Dedifferentiated amniotic fluid mesenchymal stem cell (primary cell): ENCODE measurements at regions not wholly inside any gene's neighbourhood (a gene's known extent, or its start where the extent isn't known, plus 50 kb on each side); places are given as distances from the start of the nearest gene placed in this dataset.

Experiments used
- DNase-seq: peaks from one replicate; pipeline ENCODE4 v3.0.0-alpha.2; 2016; ENCODE audit errors: extremely low spot score

GRCh38 chr17:77684803-77685798 lies 273.4 kb upstream of the TNRC6C start:
- DNase-seq: no peak

DNA sequence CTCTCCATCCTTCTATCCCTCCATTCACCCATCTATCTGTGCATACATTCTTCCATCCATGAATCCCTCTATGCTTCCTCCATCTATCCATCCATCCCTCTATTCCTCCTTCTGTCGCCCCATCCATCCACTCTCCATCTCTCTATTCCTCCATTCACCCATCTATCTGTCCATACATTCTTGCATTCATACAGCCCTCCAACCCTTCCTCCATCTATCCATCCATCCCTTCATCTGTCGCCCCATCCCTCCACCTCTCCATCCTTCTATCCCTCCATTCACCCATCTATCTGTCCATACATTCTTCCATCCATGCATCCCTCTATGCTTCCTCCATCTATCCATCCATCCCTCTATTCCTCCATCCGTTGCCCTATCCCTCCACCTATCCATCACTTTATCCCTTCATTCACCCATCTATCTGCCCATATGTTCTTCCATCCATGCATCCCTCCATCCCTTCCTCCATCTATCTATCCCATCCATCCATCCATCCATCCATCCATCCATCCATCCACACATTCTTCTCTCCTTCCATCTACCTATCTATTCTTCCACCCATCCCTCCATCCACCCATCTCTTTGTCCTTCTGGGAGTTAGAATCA lies 272.5 kb upstream of the TNRC6C start:
- no peak for DNase-seq

- no peak for DNase-seq
These were observed 271.6 kb upstream of the TNRC6C start for GRCh38 chr17:77686903-77687302.

DNA sequence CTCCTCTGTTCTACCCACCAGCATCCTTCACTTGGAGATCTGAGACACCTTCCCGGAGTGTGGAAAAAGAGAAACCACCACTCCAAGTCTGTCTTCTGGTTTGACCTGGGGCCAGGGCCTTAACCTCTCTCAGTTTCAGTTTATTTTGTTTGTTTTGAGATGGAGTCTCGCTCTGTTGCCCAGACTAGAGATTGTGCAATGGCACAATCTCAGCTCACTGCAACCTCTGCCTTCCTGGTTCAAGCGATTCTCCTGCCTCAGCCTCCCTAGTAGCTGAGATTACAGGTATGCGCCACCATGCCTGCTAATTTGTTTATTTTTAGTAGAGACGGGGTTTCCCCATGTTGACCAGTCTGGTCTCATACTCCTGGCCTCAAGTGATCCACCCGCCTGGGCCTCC lies 271.1 kb upstream of the TNRC6C start:
- DNase-seq: no peak

DNA sequence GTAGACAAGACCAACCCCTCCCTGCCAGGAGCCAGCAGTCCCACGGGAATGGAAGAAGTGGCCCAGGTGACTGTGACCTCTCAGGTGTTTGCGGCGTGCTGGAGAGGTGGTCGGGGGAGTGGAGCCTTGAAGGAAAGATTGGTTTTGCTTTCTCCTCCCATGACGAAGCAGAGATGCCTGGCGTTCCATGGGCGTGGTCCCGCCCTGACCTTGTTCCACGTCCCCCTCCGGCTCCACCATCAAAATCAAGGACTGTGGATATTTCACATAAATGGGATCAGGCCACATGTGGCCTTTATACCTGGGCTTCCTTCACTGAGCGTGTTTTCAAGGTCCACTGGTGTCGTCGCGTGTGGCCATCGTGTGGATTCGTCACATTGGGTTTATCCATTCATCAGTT lies 270.6 kb upstream of the TNRC6C start:
- no peak for DNase-seq

DNA sequence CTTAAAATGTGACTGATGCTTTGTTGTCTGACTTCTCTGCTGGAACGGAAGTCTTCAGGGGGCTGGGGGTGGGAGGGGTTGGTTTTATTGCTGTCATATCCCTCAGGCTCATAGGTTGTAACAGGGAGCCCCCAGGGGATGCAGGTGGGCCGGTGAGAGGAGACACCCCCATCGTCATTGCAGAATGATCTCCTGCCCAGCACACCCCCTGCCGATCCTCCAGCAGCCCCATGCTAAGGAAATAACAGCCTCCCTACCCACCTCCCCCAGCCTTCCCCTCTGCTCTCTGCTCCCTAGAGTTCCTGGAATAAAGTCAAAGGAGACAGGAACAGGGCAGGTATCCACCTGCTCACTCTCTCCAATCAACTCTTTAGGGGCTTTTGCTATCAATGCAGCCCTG lies 270.1 kb upstream of the TNRC6C start:
- DNase-seq: no peak

- no peak for DNase-seq
These were observed 268.0 kb upstream of the TNRC6C start for GRCh38 chr17:77690271-77691161.

GRCh38 chr17:77691216-77692085 lies 267.1 kb upstream of the TNRC6C start:
- no peak for DNase-seq

GRCh38 chr17:77692571-77693161 lies 265.8 kb upstream of the TNRC6C start:
- no peak for DNase-seq

DNA sequence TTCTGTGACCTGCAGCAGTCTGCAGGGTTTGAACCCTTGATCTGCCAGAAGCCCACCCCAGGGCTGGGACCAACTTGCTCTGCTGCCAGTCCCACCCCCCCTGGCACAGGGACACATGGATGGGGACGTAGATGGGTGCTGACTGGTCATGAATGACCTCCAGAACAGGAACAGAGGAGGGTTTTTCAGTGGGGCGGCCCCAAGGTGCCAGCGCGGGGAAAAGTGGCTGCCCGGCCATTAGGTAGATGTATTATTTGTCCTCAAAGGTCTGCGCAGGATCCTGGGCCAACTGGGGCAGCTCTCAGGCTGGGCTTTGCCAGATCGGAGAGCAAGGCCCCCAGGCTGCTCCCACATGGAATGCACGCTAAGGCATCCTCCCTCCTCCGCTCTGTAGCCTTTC lies 265.2 kb upstream of the TNRC6C start:
- no peak for DNase-seq

DNA sequence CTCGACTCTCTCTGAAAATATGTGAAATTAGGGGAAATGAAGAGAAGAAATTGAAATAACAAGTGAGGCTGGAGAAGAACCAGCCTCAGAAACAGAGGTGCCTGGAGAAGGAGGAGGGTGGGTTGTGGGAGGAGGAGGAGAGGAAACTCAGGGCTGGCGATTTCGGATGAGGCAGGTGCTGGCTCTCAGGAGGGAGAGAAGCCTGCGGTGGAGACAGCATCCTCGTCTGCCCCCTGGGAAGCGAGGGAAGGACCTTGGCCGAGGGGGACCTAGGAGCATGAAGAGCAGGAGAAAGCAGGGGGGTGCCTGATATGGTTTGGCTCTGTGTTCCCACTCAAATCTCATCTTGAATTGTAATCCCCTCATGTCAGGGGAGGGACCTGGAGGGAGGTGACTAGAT lies 264.7 kb upstream of the TNRC6C start:
- no peak for DNase-seq

DNA sequence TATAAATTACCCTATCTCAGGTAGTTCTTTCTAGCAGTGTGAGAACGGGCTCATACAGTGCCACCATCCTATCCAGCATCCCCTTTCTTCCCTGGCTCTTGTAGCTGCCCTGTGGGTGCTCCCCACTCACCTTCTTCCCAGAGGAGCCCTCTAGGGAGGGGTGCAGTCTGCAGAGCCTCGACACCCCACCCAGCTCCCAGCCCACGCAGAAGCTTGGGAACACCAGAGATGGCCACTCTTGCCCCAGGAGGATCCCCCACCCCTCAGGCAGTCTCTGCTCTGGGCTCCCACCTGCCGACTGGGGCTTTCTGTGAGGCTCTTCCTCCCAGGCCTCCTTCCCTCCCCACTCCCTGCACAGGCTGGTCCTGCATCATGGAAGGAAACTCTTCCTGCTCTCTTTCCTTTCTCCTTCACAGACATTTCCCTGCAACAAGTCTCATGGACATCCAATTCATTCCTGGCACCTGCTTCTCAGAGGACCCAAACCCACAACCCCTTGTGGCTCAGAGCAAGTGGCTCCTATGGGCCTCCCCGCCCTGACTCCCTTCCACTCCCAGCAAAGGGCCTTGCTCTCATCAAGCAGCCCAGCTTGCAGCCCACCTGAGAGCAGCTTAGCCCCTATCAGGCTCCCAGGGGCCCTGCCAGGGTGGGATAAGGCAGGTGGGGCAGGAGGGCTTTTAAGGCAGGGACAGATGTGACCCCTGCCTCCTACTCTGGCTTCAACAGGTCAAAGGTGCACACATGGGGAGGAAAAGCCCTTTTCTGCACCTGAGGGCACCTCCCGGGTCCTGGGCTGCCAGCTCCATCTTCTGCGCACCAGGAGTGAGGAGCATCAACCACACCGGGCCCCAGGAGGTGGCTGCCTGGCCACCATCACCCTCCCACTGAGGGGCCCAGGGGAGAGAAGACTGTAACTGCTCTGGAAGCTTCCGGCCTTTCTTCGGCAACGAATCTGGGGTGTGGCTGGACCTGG lies 263.8 kb upstream of the TNRC6C start:
- no peak for DNase-seq

GRCh38 chr17:77695386-77695785 lies 263.1 kb upstream of the TNRC6C start:
- DNase-seq: no peak

DNA sequence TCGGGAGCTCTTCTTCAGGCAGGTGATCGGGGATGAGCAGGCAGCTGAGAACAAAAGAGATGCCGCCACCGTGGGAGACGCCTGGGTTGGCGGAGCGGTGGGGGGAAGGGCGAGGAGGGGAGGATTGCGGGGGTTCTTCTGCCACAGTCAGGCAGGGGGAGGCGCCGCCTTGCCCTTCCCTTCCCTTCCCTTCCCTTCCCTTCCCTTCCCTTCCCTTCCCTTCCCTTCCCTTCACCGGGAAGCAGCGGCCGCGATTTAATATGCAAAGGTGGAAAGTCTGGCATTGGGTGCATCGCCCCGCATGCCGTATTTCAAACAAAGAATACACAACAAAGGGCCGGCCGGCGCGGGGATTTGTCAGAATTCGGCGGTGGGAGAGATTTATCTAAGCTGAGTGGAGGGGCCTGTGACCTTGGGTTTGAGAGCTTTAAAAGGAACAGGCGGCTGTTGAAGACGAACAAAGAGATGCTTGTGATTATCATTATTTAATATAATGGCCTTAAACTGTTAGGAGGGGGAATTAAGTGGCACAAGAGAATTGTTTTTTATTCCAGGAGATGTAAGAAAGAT lies 262.3 kb upstream of the TNRC6C start:
- no peak for DNase-seq

DNA sequence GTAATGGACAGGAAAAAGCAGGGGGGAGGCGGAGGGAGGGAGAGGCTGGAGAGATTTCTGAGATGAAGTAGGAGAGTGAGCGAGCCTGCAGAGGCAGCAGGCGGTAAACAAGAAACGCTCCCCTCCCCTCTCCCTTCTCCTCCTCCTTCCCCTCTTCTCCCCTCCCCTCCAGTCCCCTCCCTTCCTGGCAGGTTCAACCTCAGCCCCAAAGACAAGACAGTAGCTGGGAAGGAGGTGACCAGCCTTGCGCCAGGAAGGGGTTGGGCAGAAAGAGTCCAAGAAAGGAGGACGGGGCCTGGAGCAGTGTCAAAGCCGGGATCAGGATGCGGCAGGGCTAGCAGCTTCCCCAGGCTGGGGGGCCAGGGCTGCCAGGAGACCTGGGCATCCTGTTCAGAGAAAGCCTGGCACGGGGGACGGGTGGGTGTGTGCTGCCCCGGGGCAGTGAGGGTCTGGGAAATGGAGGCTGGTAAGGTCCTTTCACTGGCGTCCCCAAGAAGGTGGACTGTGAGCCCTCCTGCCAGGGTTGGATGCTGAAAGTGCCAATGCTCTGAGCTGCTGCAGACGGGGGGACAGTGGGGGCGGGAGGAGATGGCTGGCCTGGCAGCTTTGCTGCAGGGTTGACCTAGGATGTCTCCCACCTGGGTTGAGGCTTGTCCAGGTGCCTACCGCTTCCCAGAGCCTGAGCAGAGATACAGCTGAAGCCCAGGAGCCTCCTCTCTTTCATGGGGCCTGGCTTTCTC lies 261.6 kb upstream of the TNRC6C start:
- no peak for DNase-seq

DNA sequence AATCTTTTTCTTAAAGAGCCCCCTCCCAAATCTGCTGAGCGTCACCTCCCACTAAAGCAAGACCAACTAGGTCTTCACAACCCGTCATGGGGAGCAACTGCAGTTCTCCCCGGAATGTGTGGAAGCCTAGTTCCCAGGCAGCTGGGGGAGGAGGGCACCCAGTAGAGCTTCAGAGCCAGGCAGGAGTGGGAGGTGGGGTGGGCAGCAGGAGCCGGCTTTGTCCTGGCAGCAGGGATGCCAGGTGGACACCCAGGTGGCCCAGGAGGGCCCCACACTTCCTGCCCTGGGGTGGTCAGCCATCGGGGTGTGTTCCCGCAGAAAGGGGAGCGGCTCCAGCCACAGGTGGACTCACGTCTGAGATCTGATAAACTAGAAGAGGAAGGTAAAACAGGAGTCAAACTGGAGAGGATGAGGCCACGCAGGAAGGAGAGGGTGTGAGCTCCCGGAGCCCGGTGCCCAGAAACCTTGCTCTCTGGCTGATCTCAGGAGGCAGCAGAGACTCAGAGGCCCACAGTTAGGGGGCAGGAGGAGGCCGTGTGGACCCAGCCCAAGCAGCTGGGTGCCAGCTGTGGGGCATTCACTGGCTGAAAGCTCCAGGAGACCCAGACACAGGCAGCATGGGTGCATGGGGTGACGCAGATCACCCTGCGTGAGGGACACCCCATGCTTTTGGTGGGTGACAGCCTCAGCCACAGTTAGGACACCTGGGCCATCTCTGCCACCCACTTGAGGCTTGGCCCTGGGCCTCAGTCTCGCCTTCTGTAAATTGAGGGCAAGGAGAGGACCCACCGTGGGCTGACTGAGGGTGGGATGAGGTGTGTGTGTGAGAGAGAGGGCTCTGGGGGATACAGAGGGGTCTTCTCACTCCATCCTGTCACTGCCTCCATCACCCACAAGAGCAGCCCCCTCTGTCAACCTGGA lies 260.8 kb upstream of the TNRC6C start:
- no peak for DNase-seq

DNA sequence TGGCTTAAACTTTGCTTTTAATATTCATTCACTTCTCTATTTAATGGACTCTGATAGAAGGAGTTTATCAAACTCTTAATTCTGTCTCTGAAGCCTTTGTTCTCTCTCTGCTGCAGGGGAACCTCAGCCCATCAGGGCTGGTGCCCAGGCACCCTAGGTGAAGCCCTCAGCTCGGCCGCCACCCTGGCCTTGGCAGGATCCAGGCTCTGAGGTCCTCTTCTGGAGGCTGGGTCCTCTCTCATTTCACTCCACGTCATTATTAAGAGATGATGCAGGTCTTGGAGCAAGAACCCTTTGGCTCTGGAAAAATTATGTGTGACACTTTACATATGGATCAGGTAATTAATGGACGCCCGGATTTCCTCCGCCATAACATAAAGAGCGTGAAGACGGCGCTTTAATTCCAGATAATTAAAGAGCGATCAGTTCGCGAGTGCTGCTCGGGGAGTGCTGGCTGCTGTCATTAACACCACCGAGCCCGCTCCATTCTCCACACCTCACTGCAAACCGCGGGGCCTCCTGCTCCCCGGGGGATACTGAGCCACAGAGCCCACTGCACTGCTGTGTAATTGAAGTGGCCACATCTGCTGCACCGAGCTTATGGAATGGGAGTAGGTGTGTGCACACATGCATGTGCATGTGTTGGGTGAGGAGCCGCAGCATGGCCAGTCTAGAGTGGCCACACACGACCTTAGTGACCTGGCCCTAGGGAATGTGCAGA lies 259.4 kb upstream of the TNRC6C start:
- DNase-seq: no peak
